ENCODE measurements at regions not wholly inside any gene's neighbourhood (a gene's known extent, or its start where the extent isn't known, plus 50 kb on each side); places are given as distances from the start of the nearest gene placed in this dataset.

DNA sequence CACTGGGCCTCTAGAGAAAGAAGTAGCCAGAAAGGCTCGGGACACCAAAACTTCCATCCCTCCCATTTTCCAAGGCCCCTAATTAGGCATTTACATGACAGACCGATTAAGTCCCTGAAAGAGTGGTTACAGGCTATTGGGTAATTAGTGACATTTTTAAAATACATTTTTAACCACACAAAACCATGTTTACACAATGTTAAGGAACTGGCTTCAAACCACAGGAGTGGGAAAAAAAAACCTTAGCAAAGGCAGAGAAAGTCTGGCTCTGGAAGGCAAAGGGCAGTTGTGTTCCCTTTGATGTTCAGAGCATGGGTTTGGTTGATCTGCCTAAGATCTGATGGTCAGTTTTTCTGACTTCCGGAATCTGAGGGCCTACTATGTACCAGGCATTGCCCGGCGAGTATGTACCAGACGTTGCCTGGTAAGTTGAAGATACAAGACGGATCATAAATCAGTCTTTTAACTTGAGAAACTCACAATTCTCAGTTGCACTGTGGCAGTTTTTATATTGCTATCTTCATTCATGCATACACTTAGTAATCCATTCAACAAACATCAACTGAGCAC lies 576.5 kb downstream of the MED13L start:
- DNase-seq (ENCODE audit: low read depth): no peak

DNA sequence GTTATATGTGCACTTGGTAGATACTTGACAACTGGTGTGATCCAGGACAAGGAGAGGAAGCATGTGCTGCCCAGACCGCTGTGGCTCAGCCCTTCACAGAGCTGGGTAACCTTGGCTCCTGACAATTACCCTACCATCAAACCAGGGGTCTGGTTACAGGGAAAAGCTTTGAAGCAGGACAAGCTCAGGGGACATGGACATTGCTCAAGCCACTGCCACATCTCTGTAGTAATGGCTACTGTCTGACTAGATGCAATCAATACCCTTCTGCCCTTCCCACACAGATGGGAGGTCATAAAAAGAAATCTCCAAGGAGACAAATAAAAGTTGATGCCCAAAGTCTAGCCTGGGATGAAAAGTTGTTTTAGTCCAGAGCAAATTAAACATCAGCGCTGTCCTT lies 577.4 kb downstream of the MED13L start:
- no peak for DNase-seq (ENCODE audit: low read depth)

DNA sequence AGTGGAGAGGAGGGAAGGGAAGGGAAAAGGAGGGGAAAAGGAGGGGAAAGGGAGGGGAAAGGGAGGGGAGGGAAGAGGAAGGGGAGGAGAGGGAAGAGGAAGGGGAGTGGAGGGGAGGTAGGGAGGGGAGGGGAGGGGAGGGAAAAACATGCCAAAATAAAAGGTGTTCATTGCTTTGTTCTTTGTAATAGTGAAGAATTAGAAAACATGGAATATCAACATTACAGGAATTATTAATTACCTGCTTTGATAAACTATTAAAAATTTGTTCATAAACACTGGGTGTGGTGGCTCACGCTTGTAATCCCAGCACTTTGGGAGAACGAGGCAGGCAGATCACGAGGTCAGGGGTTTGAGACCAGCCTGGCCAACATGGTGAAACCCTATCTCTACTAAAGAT lies 579.2 kb downstream of the MED13L start:
- DNase-seq (ENCODE audit: low read depth): no peak

DNA sequence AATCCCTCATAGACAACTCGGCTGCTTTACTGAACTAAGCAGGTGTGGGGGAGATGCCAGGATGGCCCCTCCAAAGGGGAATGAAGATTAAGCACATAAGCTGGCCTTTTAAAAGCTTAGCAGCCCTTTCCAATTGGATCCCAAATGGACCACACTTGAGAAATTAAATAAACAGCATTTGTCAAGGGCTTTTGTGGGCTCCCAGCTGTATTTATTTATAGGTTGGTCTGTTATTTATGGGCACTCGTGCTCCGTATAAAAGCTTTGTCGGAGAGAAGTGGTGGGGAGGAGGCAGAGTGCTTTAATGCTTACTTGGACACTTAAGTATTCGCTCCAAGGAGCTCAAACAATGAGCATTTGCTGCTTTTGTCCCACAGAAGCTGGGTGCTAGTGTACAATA lies 580.2 kb downstream of the MED13L start:
- no peak for DNase-seq (ENCODE audit: low read depth)

DNA sequence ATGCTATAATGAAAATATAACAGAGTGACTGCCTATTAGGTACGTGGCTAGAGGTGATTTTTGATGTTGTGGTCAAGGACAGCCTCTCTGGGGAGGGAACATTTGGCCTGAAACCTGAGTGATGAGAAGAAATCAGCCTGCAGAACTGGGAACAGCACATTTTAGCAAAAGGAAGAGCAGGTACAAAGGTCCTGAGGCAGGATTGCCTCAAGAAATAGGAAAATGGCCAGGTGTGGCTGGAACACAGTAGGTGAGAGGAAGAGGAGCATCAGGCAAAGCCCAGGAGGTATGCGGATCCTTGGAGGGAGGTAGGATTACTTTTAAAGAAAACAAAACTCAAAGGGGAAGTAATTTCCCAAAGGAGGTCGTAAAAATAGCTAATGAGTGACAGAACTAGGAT lies 582.9 kb downstream of the MED13L start:
- DNase-seq (ENCODE audit: low read depth): no peak

DNA sequence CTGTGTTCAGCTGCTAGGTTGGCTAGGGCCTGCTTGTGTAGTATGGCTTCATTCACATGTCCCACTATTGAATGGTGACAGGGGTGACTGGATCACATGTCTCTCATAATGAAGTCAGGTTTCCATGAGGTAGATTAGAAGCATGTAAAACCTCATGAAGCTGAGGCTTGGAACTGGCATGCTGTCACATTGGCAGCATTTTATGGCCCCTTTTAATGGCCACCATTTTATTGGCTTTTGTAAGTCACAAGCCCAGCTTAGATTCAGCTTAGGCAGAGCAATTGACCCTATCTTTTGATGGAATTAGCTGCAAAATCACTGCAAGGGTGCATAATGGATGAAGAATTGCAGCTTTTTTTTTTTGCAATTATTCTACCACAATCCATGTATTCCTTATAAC lies 583.5 kb downstream of the MED13L start:
- no peak for DNase-seq (ENCODE audit: low read depth)

DNA sequence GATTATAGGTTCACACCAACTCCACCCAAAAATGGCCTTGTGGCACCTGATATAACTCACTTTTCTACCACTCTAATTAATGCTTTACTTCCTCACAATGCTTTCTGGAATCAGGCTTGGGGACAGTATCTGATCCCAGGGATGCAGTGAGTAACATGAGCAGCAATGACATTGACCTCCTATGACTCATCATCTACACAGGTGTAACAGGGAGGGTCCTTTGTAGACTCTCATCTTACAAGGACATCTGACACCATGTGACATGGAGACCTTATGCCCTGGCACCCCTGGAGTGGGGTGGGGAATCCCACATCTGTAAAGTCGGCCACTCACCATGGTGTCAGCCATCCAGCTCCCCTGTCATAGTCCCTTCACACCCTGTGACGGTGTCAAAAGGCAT lies 586.4 kb downstream of the MED13L start:
- no peak for DNase-seq (ENCODE audit: low read depth)

DNA sequence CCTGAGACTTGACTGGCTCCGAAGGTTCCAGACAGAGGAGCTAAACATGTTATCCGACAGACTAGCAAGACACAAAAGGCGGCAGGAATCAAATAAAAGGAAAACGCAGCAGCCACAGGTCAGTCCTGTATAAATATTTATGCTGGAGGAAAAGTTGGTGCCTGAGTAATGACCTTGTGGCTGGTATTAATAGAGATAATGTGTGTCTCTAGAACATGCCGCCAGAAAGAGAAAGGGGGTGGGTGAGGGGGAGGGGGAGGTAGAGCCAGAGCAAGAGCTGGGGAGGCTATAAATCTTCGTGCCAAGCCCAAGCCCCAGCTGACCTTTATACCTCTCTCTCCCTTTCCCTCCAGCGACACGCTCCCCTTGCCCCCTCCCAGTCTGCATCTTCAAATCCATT lies 590.4 kb downstream of the MED13L start:
- no peak for DNase-seq (ENCODE audit: low read depth)

DNA sequence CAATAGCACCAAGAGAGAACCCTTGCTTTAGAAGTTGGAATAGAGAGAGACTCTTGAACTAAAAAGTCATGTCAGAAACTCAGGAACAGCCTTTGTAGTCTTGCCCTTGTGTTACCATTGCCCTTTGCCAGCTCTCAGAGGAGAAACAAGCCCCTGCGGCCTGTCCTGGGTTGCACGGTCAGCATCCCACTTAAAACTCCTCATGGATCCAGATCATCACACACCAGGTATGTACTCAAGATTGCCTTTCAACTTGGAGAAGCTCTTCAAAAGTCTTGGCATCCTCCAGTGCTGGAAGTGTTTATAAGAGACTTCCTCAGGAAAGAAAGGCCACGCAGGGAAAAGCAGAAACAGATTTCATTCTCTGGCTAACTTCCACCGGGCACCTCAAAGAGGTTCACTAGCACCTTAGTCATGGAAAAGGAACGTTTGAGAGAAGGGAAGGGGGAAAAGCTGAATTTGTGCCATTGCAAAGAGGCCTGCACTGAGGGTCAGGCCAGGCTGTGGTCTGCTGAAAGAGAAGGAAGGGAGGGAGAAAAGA lies 594.2 kb downstream of the MED13L start:
- DNase-seq (ENCODE audit: low read depth): no peak

DNA sequence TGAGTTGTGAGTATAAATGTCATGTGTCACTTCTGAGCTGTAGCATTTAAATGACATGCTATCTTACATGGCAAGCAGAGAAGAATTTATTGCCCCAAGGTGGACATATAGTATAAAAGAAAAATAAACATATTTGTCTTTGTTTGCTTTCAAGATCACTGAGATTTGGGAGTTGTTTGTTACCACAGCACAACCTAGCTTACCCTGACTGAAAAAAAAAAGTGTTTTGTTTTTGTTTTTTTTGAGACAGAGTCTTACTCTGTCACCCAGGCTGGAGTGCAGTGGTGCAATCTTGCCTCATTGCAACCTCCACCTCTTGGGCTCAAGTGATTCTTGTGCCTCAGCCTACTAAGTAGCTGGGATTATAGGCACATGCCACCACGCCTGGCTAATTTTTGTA lies 596.5 kb downstream of the MED13L start:
- no peak for DNase-seq (ENCODE audit: low read depth)

DNA sequence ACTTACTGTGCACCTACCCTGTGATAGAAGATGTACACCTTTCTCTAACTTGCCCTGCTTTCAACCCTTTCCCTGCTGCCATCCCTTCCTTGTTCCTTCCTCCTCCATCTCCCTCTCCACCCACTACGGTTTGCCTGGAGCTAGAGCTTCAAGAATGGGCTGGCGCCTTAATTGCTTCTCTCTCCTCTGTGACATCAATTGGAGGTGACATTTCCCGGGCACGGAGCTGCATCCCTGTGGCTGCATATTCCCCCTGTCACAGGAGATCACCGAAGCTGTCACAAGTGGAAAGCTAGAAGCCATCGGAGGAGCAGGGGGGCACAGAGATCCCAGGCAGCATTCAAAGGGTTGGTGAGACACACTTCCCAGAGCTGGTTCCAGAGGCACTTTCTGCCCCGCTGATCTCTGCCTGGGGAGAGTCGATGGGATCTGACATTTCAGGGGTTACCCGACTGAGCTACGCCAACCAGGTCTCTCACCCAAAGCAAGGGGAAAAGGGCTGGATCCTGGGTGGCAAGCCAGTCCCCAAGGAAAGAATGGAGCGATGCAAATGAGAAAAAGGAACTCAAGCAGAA lies 604.9 kb downstream of the MED13L start:
- DNase-seq (ENCODE audit: low read depth): no peak

DNA sequence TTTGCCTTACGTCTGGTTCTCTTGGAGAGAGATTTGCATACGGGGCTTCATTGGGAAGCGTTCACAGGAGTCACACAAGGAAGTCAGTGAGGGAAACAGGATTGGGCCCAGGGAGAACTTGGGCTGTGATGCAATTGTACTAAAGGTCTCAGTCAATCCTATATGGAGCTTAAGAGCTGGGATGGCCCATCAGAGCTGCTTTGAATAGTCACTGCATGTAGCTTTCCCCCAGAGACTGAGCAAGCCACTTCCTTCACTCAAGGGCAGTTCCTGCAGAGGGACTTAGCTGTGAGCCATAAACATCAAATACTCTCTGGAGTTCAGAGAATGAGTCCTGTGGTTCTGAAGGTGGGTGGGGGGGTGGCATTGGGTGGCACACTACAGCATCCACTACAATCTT lies 605.4 kb downstream of the MED13L start:
- DNase-seq (ENCODE audit: low read depth): no peak

DNA sequence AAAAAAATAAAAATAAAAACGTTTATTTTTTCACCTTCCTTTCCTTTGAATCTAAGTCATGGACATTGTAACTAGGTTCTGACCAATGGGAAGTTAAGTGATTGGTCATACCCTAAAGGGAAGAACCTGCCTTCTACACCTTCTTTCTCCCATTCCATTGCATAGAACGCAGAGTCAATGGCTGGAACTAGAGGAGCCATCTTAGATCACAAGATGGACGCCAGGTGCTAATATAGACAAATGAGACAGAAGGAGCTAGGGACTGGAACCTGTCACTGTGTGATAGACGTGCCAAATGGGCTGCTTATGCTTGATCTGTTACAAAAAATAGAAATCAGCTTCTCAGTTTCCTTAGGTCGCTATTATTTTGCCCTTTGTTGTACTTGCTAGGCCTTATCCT lies 606.6 kb downstream of the MED13L start:
- DNase-seq (ENCODE audit: low read depth): no peak

DNA sequence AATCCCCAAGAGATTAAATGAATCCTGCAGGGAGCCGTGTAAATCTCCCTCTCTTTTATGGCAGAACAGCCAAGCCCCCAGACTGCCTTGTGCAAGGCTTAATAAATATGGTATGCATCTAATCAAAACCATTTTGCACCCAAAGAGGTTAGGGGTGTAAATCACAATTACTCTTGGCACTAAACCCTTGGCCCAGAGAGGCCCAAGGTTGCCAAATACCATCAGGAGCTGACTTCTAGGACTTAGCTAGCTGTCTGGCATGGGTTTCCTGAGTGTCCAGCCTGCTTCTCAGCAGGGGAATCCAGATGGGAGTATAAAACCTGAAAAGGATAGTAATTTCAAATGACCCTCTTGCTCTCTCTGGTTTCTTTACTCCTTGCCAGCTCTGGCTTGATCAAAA lies 610.4 kb downstream of the MED13L start:
- no peak for DNase-seq (ENCODE audit: low read depth)

DNA sequence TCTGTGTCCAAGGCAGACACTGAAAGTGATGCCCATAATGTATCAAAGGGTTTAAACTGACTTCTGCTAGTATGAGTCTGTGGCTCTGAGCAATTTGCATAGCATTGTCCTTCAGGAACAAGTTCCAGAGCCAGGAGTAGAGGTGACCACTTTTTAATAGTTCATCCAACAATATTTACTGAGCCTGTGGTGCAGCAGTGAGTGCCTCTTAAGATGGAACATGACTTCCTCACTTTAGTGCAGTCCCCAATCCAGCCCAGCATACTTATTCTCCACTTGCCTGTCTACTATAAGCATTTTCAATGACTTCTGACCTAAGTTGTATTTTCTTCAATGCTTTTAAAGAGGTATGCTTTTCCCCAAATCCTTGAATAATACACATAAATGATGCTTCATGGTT lies 611.3 kb downstream of the MED13L start:
- DNase-seq (ENCODE audit: low read depth): no peak

DNA sequence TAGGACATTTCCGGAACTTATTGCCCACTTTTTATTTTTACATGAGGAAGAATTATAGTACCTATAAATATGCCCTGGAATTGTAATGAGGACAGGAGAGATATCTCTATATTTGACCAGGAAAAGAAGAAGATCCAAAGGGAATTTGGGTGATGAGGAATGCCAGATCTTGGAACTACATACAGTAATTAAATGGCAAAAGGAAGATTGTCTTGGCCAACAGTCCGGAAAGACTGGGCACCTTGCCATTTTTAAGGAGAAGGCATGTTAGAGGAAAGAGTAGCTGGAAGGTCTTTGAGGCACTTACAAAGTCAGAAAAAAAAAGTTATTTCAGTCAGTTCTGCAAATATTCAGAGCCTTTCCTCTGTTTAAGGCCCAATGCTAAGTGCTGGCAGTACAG lies 616.4 kb downstream of the MED13L start:
- peak; percentile 38 for DNase-seq (ENCODE audit: low read depth)

DNA sequence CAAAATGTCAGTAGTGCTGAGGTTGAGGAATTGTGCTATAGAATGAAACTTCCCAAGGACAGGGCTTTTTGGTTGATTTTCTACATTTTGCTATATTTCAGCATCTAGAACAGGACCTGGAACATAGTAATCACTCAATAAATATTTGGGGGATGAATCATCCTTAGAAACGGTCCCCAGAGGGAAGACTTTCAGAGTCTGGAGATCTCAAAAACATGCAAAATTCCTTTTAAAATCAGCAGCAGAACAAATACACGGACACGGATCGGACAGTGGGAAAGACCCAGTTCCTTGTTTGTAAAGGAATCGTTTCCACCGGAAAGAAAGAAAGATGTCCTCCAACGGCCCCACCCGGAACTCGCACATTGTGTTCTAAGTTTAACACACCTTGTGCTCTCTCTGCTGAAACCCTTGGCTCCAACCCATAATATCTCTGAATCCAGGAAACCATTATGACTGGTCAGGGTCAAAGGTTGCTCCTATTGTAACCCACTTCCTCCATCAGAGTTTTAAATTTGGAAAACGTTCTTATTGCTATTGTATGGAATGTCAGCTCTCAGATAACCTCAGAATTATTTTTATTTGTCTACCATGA lies 617.2 kb downstream of the MED13L start:
- DNase-seq (ENCODE audit: low read depth): peak; percentile 41

DNA sequence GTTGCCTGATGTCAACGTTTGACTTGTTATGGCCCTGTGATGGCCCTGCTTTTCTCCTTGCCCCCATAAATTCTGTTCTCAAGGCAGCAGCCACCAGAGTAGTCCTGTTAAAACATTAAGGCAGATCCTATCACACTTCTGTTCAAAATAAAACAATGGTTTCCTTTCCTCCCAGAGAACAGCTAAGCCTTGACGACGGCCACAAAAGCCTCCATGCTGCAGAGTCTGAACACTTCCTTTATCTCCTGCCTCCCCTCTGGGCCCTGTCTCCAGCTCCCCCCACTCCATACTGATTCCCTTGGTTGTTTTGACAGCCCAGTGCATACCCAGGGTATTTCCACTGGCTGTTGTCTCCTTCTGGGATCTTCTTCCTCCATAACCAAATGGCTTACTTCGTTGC lies 618.1 kb downstream of the MED13L start:
- no peak for DNase-seq (ENCODE audit: low read depth)

DNA sequence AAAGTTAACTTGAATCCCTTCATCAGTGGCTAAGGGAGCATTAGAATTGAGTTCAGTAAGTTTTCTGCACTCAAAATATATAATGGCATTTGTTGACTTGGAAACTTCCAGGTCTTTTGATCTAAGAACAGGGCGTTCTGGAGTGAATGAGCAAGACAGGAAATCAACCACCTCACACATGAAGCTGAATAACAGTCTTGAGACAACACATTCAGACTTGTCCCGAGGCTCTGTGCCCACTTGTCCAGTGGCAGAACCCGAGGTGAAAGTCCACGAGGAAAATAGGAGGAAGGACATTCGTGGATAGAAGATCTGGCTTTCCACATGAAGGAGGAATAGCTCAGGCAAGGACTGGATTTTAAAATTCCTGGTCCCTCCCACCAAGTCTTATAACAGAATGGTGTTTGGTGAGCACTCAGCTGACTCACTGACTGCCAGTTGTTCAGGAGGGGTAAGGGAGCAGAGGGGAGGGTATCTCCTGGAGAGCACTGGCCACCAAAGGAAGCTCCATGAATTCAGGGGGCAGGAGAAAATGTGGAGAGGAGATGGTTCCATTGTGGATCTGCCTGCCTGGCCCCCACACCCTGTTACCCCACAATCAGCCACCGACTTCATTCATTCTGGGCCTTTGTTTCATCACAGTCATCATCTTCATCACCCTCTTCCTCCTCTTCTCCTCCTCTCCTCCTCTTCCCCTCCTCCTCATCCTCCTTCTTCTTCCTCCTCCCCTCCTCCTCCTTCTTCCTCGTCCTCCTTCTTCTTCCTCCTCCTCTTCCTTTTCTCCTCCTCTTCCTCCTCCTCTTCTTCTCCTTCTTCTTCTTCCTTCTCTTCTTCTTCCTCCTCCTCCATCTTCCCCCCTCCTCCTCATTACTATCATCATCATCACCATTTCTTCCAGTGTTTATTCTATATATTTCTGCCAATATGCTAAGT lies 620.1 kb downstream of the MED13L start:
- no peak for DNase-seq (ENCODE audit: low read depth)

DNA sequence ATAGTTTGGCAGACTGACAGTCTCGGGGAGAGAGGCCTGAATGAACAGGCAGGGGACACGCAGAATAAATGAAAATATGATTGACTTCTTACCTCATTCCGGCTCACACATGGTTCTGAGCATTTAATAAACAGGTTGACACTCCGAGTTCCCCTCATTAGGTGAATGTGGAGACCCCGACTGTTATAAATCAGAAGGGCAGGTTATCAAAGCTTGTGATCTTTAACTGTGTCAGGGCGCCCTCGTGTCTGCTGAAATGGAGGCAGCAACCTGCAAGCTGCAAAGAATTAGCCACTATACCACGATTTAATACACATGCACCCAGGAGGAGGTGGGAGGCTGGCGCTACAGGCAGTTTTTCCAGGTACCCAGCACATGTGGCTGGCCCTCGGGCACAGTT lies 627.5 kb downstream of the MED13L start:
- DNase-seq (ENCODE audit: low read depth): no peak

DNA sequence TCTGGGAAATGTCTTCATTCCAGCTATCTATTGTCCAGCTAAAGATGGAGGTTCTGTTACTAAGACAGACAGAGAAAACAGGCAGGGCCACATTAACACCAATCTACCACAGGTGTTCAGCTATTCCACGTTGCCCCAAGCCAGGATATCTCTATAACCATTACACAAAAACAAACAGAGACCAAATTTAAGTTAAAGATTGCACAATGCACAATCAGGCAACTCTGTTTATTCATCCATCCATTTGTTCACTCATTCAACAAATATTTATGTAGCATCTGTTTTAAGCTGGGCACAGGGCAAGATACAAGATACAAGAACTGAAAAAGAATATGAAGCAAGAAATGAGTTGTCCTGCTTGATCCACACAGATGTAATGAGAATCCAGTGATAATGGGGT lies 629.0 kb downstream of the MED13L start:
- DNase-seq (ENCODE audit: low read depth): no peak

DNA sequence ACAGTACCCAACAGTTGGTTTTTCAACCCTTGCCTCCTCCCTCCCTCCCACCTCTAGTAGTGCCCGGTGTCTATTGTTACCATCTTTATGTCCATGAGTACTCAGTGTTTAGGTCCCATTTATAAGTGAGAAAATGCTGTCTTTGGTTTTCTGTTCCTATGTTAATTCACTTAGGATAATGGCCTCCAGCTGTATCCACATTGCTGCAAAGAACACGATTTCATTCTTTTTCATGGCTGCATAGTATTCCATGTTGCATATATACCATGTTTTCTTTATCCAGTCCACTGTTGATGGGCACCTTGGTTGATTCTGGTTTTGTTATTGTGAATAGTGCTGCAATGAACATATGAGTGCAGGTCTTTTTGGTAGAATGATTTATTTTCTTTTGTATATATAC lies 631.3 kb downstream of the MED13L start:
- no peak for DNase-seq (ENCODE audit: low read depth)

DNA sequence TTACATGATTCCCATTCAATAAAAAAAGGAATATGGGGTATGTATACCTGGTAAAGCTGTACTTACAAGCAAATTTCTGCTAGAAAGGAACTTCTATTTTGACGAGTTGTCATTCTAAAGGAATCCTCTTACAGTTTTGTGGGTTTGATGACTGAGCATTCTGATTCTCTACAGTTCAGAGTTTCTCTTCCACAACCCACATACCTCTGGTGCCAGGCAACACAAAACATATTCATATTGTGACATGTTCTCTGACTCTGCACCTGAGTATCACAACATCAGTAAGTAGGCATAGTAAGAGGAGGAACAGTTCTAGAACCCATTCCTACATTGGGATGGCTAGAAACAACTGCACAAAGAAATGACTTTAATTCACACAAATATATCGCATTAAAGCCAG lies 636.6 kb downstream of the MED13L start:
- DNase-seq (ENCODE audit: low read depth): peak; percentile 25
